HG03521 (cell line): ENCODE measurements at regions not wholly inside any gene's neighbourhood (a gene's known extent, or its start where the extent isn't known, plus 50 kb on each side); places are given as distances from the start of the nearest gene placed in this dataset.
"Not testable (repeated sequence)": the region's sequence is repeated elsewhere in the genome, so short reads cannot be mapped to it uniquely, and the experiment has no call there.

Experiments used
- ATAC-seq: cut with Tn5 transposase; IDR thresholded peaks from one replicate; pipeline ENCODE4 v1.9.1; 2021; ENCODE audit warnings: mild to moderate bottlenecking, moderate library complexity; ENCODE audit not compliant: unreplicated experiment

GRCh38 chr5:163569284-163569683 lies 63.9 kb downstream of the MAT2B start:
- no peak for ATAC-seq

DNA sequence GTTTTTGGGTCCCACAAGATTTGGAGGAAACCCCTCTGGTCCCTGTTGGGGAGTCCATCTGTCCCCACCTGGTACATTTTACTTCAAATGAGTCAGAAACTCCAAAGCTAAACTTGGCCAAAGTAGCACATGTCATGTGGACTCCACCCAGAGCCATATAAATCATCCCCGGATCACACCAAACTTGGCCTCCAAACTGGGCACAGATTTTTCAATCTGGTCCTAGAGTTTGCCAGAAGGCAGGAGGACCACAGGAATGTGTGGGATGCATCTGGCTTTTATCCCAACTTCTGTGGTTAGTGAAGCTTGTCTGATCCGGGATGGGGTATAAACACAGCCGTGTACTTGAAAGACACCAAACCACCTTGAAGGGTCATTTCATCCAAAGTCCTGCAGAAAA lies 66.3 kb downstream of the MAT2B start:
- no peak for ATAC-seq

- ATAC-seq: no peak
Observed at GRCh38 chr5:163574472-163575440, 69.3 kb downstream of the MAT2B start.

- ATAC-seq: no peak
Observed at GRCh38 chr5:163578652-163579051, 73.2 kb downstream of the MAT2B start.

GRCh38 chr5:163579729-163580128 lies 74.3 kb downstream of the MAT2B start:
- ATAC-seq: no peak

- no peak for ATAC-seq
Observed at GRCh38 chr5:163580516-163580915, 75.1 kb downstream of the MAT2B start.

DNA sequence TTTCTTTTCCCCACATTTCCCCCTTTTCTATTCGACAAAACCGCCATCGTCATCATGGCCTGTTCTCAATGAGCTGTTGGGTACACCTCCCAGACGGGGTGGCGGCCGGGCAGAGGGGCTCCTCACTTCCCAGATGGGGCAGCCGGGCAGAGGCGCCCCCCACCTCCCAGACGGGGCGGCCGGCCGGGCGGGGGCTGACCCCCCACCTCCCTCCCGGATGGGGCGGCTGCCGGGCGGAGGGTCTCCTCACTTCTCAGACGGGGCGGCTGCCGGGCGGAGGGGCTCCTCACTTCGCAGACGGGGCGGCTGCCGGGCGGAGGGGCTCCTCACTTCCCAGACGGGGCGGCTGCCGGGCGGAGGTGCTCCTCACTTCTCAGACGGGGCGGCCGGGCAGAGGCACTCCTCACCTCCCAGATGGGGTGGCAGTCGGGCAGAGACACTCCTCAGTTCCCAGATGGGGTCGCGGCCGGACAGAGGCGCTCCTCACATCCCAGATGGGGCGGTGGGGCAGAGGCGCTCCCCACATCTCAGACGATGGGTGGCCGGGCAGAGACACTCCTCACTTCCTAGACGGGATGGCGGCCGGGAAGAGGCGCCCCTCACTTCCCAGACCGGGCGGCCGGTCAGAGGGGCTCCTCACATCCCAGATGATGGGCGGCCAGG lies 78.2 kb downstream of the MAT2B start:
- ATAC-seq: not testable (repeated sequence)

DNA sequence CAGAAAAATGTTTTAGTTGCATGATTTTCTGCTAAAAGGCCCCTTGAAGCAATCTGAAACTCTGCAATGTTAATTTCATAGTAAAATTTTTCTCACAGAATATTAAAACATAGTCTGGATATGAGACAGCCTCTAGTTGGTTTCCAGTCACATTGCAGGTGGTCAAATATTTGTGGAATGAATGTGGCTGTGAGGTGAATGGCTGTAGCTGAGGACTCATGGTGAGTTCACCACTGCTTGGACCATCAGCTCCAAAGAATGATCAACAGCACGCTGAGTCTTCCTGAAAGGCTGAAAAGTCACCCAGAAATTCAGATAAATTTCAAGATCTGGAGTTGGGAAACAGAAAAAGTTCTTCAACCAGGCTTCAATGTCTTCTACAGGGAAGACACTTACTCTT lies 79.8 kb downstream of the MAT2B start:
- no peak for ATAC-seq

DNA sequence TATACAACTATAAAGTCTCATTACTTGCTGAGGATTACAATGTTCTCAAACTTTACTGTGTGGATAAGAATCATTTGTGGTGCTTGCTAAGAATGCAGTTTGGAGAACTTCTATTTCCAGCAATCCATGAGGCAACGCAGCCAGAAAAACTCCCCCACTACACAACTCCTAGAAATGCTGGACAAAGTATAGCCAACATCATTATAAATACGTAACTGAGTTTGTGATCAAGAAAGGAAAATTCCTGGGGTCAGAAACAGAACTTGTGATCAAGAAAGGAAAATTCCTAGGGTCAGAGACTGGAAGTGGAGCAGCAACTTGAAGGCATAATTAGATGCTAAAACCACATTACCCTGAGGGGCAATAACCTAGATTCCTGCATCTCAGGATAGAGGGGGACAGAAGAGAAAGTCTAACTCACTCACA lies 81.1 kb downstream of the MAT2B start:
- ATAC-seq: no peak

- ATAC-seq: no peak
Observed at GRCh38 chr5:163594951-163595350, 89.5 kb downstream of the MAT2B start.

GRCh38 chr5:163595932-163596607 lies 90.7 kb downstream of the MAT2B start:
- no peak for ATAC-seq

DNA sequence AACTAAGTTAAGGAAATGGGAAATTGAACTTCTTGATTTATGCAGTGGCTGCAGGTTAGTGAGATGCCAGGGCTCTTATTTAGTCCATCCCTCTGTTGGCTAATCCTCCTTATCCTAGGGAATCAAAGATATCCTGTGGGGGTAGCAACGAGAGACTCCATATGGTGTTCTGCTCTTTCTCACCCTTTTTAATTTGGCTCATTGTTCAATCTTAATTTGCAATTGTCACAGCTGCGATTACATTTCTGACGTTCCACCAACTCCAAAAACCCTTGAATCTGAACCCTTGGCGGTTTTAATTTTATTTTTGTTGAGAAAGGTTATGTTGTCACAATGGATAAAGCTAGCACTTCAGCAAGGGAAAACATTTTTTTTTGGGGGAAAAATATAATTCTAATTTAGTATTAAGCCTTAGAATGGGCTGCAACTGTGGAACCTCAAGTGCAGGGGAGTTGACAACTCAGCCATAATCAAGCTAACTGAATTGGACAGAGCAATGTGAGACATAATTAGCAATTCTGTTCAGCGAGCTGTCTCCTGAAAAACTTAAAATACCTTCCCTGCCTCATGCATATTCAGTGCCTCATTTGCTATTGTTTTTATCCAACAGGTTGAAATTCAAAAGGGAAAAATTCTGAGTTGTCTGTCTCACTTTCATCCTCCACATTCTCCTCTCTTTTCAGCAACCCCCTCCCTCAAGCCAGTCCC lies 91.3 kb downstream of the MAT2B start:
- no peak for ATAC-seq

DNA sequence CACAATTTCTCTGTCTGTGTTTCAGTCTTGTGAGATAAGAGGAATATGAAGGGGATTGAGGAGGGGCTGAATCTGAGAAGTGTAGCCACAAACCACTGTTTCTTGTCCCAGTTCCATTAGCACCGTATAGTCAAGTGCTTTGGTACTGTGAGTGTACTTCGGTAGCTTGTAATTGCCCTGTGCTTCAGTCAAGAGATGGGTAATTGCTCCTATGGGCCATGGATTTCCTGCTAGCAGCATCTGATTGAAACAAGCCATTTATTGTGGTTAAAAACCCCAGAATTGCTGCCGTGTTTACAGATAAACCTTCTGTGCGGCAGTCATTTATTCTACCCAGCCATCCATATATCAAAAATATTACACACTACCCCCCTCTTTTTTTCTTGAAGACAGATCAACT lies 98.6 kb downstream of the MAT2B start:
- no peak for ATAC-seq

- ATAC-seq: no peak
Observed at GRCh38 chr5:163607256-163607655, 101.8 kb downstream of the MAT2B start.

DNA sequence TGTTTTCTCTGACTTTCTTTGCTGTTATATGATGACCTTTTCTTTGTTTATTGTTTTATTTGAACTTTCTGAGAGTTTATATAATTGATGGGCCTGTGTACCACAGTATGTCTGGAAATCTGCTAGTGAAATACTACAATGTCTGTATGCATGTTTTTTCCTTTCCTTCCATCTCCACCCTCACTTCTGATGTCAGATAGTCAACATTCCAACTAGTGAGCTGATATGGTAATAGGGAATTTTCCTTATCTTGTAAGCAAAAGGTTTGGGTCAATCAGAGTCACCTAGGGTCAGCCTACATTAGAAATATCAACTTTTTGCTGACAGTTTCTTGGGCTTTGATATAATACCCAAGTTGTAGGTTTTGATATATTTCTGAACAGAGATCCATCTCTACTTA lies 103.2 kb downstream of the MAT2B start:
- no peak for ATAC-seq

DNA sequence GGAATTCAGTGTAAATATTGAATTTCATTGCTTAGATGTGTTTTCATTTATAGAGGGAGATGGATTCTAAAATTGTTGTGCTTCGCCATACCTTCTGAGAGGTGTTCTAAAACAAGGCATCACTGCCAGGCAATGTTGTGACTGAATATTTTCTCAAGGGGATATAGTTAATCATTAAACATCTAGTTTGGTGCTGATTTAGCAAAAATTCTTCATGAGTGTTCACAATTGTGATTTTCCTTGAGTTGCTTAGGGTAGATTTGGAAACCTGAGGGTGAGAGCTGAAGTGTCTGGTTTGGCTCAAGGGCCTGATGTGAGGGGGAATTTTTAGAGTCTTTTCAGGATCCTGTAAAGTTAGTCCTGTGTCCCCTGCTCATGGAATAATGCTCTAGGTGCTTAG lies 104.5 kb downstream of the MAT2B start:
- no peak for ATAC-seq

DNA sequence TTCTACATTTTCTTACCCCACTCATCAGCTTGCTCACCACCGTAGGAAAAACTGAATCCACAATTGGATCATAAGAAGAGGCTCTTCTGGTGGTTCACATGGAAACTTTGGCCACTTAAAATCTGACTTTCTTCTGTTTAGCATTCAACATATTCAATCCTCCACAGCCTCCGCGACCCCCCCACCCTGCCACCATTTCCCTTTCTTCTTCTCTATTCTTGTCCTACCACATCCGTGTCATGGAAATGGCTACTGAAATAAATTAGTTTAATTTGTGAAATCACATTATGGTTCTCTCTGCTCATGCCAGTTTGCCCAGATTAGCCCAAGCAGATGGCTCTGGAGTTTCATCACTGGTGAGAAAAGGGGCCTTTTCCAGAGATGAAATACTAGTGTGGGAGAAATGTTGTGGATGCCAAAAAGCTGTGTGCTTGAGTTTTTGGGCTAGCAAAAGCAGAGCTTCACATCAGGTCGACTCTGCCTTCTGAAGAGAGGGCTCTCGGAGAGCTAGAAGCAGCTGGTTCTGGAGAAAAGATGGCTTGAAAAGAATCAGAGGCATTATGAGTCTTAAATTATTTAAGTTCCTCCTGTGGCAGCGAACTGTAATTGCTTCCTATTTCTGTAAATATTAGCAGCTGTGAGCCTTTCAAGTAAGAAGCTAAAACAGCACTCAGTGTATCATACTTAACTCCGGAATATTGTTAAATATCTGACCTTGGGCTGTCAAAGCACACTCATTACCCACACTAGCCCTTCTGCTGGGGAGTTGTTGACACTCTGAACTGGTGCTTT lies 107.1 kb downstream of the MAT2B start:
- no peak for ATAC-seq

DNA sequence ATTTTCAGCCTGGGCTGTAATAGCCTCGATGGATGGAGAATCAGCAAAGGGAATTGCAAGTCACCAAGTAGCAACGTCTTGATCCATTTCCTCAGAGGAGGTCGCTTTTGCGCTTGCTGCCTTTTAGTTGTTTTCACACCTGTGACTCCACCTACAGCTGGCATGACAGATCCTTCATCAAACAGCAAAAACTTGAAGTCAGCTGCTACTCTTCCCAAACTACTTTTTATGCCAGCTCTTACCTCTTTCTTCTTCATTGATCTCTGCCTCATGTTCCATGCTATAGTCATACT lies 107.7 kb downstream of the MAT2B start:
- no peak for ATAC-seq

- no peak for ATAC-seq
Observed at GRCh38 chr5:163614787-163615186, 109.4 kb downstream of the MAT2B start.

DNA sequence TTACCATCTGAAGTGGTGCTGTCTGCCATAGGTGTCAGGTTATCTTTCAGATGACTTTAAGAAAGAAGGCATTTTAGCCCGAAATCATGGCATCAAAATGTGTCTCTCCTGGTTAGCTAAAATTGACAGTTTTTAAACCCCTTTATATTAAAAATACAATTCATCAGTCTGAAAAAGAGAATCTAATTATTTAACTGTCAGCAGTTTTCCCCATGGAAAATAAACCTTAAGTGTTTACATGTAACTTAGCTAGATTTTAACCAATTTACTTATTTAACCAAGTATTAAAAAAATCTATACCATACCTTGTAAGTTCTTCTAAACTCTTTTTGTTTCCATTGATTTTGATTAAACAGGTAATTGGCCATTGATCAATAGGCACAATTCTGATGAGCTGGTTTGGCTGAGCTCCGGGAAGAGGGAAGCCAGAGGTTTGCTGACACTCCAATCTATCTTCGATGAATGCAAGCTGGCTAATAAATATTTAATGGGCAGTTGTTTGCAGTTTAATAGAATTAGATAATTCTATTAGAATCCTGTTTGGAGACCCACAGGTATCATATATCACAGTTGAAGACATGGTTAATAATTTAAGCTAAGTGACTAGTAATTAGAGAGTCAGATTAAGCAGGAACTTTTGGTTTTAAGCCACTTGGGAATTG lies 114.0 kb downstream of the MAT2B start:
- no peak for ATAC-seq
